HG03175 (cell line): ENCODE measurements at regions not wholly inside any gene's neighbourhood (a gene's known extent, or its start where the extent isn't known, plus 50 kb on each side); places are given as distances from the start of the nearest gene placed in this dataset.

Source experiments
- ATAC-seq: cut with Tn5 transposase; IDR thresholded peaks from one replicate; pipeline ENCODE4 v1.9.1; 2021; ENCODE audit warnings: mild to moderate bottlenecking, moderate library complexity; ENCODE audit not compliant: unreplicated experiment

- no peak for ATAC-seq
These were observed 389.2 kb upstream of the NFE2L3 start for GRCh38 chr7:25762511-25763462.

GRCh38 chr7:25763463-25763860, 388.5 kb upstream of the NFE2L3 start:
- ATAC-seq: no peak

DNA sequence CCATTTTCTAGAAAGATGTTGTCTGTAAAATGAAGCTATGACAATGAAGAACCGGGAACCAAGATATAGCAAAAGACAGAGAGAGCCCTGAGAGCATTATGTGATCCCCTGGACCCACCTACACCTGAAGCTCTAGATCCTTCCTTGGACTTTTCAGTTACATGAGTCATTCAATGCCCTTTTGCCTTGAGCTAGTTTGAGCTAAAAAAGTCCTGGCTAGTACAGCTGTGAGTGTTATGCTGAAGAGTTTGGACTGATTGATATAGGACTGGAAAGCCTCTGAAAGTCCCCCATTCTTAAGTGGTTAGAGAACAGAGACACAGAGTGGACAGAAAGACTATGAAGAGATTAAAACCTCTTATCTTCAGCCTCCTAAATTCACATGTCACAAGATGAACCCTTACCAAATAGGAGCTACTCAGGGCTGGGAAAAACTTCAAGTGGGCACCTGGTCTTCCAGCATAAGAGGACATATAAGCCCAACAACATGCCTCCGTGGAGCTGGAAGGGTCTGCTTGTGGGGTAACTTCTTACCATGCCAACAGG, 386.8 kb upstream of the NFE2L3 start:
- no peak for ATAC-seq

DNA sequence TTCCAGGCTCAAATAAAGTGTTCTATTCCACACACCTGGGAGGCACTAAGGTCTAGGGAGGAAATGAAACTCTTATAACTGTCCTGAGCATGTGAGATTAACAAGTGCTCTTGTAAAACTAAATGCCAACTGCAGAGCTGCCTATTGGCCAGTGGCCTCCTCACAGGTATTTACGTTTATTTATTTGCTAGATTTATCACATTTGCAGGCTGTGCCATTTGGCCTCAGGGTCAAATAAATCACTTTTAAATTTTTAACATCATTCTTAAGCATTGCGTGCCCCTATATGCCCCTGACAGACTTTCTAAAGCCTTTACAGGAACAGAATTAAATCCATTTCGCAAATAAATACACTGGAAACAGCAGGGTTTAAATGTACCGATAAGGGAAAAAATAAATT, 381.8 kb upstream of the NFE2L3 start:
- ATAC-seq: no peak

- ATAC-seq: no peak
These were observed 381.3 kb upstream of the NFE2L3 start for GRCh38 chr7:25770670-25771069.

DNA sequence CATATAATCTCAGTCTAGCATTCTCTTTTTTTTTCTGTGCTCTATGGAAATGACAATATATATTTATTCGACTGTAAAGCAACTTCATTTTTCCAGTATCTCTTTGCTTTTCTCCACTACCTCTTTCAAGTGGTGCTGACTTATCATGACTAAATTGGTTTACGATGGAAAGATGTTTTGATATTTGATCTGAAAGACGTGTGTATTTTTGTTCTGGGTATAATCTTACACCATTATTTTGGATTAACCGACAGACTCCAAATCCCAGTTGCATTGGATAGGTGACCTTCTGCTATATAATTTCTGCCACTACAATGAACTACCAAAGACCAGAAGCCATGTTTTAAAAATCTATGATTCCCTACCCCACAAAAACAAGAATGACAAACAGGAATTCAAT, 380.5 kb upstream of the NFE2L3 start:
- ATAC-seq: no peak

DNA sequence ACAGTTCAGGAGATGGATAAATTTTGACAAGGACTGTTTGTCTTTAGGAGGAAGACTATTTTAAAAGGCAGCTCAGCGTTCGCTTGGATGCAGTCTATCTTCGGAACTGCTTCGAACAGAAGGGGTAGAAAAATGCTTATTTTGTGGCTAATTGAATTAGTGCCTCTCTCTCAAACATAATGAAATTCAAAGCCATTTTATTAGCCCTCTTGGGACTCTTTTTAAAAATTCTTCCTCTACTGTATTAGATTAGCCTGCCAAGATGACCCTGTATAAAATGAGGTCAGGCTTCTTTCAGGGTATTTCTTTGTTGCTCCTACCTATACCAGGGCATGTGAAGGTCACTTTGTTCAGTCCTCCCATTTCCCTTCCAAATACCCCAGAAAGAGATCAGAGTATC, 379.2 kb upstream of the NFE2L3 start:
- no peak for ATAC-seq

DNA sequence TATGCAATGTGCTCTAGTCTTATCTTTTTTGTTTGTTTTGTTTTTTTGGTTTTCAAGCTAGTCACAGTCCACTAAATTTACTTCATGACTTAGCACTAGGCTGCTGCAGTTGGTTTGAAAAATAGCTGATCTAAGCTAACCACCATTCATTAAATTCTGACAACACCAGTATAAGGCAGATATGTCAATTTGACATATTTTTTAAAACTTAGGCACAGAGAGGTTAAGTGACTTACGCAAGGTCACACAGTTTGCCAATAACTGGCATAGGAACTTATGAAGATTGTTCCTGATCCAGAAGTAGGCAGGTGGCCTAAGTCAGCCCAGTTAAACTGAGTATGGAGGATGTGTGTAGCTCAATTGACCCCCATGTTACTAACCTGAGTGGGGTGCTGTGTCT, 377.3 kb upstream of the NFE2L3 start:
- ATAC-seq: no peak

DNA sequence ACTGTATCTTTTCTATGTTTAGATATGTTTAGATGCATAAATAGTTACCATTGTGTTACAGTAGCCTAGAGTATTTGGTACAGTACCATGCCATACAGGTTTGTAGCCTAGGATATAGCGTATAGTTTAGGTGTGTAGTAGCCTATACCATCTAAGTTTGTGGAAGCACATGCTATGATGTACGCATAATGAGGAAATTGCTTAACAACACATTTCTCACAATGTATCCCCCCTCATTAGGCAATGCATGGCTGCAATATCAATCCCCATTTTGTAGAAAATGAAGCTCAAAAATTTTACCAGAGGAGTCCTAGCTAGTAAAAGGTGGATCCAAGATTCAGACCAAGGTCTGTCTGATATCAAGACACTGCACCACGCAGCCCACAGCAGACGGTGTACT, 376.4 kb upstream of the NFE2L3 start:
- ATAC-seq: no peak

GRCh38 chr7:25775999-25776743, 375.8 kb upstream of the NFE2L3 start:
- no peak for ATAC-seq

DNA sequence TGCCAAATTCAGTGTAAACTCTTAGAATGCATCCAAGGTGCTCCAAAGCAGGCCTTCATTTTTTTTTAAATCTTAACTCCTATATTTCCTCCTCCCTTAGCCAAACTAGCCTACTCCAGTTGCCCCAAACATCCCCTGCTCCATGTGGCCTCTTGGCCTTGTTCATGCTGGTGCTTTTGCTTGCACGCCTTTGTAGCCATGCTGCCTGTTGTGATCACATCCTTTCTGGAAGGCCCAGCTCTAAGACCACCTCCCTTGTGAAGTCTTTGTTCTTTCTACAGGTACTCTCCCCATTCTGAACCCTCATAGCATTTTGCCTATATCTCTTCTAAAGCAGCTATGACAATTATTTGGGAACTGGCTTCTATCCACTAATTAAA, 375.3 kb upstream of the NFE2L3 start:
- ATAC-seq: no peak

DNA sequence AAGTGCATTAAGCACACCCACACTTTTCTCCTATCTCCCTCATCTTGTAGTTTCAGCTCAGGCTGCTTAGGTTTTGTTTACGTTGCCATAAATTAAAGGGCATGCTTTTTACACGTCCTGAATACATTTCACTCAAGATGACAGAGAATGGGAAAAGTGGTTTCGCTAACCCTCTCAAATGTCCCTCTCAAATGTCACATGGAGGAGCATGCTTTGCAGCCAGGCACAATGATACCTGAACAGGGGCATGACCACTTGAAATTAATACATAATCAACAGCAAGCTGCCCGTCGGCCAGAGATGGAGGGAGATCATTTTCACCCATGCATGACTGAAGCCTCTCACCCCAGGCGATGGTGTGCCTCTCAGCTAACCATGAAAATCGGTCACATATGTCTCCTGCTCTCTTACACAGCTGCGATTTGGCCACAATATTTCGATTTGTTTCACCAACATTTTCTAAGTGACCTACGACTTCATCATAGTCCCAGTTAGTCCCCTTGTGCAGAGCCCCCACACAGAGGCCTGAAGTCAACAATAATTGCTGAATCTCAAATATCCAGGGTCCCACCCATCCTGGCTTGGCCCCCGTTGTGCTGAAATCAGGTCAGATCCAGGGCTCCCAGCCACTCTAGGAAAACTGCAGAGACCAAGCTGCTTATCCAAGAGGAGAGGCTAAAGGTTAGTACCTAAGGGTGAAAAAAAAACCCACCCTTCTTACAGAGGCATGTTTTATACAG, 373.9 kb upstream of the NFE2L3 start:
- no peak for ATAC-seq

DNA sequence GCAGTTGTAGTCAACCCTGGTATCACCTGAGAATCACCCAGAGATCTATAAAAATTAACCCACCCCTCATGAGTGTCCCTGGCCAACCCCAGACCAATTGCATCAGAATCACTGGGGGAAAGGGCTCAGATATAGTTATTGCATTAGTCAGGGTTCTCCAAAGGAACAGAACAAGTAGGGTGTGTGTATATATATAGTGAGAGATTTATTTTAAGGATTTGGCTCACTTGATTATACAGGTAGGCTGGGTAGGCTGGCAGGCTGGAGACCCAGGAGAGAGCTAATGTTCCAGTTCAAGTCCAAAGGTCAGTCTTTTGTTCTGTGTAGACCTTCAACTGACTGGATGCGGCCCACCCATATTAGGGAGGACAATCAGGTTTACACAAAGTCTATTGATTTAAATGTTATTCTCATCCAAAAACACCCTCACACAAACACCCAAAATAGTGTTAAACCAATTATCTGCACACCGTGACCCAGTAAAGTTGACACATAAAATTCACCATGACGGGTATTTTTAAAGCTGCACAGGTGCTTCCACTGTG, 372.9 kb upstream of the NFE2L3 start:
- no peak for ATAC-seq

DNA sequence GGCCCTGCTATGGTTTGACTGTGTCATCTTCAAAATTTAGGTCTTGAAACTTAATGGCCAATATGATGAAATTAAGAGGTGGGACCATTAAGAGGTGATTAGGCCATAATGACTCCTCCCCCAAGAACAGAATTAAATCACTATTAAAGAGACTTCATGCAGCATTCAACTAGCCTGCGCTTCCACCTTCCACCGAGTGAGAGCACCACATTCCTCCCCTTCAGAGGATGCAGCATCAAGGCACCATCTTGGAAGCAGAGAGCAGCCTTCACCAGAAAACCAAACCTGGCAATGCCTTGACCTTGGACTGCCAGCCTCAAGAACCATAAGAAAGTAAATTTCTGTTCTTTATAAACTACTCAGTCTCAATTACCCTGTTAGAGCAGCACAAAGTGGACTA, 371.1 kb upstream of the NFE2L3 start:
- no peak for ATAC-seq

GRCh38 chr7:25781704-25782103, 370.3 kb upstream of the NFE2L3 start:
- ATAC-seq: no peak

DNA sequence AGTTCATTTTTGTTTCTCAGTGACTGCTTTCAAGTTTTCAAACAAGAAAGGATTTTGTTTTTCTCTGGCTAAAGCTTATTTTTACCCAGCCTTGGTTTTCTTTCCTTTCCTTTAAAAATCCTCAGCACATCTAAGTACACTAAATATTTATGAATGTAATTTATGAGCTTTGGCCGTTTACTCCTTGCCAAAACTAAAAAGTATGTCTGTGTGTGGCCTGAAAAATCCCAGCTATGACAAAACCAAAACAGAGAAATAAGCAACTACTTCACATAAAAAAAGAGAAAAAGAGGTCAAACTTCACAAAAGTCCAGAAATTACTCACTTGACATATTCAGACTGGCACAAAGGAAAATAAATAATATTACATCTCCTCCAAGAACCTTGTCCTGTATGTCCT, 365.1 kb upstream of the NFE2L3 start:
- no peak for ATAC-seq

DNA sequence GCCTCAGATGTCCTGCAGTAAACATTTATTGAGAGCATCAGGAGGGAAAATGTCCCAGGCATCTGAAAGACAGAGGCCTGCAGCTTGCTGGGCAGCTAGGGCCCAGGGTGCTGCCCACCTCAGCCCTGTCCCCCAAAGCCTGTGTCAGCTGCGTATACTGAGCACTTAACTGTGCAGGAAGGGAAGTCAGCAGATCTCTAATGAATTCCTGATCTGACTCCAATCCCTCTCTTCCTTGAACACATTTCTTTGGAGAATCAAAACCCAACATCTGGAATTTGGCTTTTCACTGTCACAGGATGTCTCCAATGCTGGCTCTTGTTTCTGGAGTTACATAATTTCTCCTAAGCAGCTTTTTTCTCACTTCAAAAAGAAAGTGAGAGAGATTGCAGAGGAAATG, 364.7 kb upstream of the NFE2L3 start:
- no peak for ATAC-seq

DNA sequence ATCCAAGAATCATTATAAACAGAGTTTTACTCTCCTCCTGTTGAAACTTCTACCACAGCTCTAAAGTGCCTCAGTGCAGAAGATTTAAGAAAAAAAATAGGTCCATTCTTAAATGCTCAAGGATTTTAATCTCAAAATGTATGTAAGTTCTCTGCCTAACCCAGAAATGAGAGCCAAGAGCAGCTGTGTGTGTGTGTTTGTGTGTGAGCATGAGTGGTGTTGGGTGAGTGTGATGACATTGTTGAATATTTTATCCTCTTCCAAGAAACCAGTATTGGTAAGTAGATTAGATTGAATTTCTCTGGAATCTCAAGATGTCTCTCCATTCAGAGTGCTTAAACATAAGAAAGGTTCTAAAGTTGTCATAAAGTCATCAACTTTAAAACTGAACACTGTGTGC, 363.6 kb upstream of the NFE2L3 start:
- no peak for ATAC-seq

DNA sequence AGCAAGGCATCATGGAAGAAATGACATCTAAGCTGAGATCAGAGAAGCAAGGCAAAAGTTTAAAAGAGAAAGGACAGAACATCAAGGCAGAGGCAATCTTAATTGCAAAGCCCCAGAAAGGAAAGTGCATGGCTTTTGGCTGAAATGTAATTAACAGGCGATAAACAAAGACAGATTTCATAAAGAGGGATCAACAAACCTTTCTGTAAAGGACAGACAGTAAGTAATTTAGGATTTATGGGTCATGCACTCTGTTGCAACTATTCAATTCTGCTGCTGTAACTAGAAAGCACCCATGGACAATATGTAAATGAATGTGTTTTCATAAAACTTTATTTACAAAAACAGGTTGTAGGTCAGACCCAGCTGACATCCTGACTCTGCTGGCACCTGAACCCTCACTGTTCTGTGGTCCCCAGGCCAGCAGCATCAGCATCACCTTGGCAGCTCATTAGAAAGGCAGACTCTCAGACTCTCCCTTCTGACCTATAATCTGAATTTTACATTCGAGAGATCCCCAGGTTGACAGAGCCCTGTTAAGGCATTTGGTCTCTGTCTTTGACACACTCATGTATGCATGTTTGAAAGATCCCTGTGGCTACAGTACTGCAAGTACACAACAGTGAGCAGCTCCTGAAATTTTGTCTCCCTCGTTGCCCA, 362.9 kb upstream of the NFE2L3 start:
- ATAC-seq: no peak
